Right cardiac atrium (tissue), 5 donors: ENCODE measurements at regions not wholly inside any gene's neighbourhood (a gene's known extent, or its start where the extent isn't known, plus 50 kb on each side); places are given as distances from the start of the nearest gene placed in this dataset.
"Not testable (repeated sequence)": the region's sequence is repeated elsewhere in the genome, so short reads cannot be mapped to it uniquely, and the experiment has no call there.

Source experiments
- ATAC-seq, 2 donors: fragments of 200-7000 bp; cut with Tn5 transposase; one replicate each; pipeline versions ENCODE4 v1.8.0 to v1.9.1; 2020; ENCODE audit warnings: moderate library complexity in 2 of 2, mild to moderate bottlenecking in 1 of 2
- DNase-seq, 3 donors: peaks; one replicate each; pipeline ENCODE4 v3.0.0-alpha.2; 2020
- H3K27ac ChIP-seq: one replicate; pipeline ENCODE4 v1.5.1; 2013; ENCODE audit warnings: mild to moderate bottlenecking, low read length, control low read depth, moderate library complexity
- H3K27me3 ChIP-seq: one replicate; pipeline ENCODE4 v1.6.1; 2013; ENCODE audit not compliant: control insufficient read depth, insufficient read depth
- H3K4me1 ChIP-seq: one replicate; pipeline ENCODE4 v1.6.1; 2013; ENCODE audit warnings: low read length; ENCODE audit not compliant: control insufficient read depth, insufficient read depth
- H3K4me3 ChIP-seq: one replicate; pipeline ENCODE4 v1.5.1; 2013; ENCODE audit warnings: low read length, control low read depth
- H3K9me3 ChIP-seq: one replicate; pipeline ENCODE4 v1.6.1; 2013; ENCODE audit warnings: low read length; ENCODE audit not compliant: control insufficient read depth
- WGBS: extraction: QIAGEN DNeasy Blood & Tissue Kit; methylation state at CpG from one replicate; pipeline ENCODE4 v1.1.7; 2013; 5-methylcytosine and 5-hydroxymethylcytosine counted together
- intact Hi-C, 4 donors: fragments of 100-400 bp; cut with DNase I; formaldehyde crosslinking; loops; one replicate each; pipeline versions ENCODE4 v1.11.0 to v1.14.0; 2022 to 2023
- donor health status: healthy with polysubstance abuse.
- donor health status: DM: no; HTN: yes; CAD: no.
- donor health status: DM: no; HTN: no; CAD: no.
- donor health status: DM: no; HTN: yes; CAD: no; lungs with severe emphysema.
- donor health status: DM: yes; HTN: yes; CAD: no.

DNA sequence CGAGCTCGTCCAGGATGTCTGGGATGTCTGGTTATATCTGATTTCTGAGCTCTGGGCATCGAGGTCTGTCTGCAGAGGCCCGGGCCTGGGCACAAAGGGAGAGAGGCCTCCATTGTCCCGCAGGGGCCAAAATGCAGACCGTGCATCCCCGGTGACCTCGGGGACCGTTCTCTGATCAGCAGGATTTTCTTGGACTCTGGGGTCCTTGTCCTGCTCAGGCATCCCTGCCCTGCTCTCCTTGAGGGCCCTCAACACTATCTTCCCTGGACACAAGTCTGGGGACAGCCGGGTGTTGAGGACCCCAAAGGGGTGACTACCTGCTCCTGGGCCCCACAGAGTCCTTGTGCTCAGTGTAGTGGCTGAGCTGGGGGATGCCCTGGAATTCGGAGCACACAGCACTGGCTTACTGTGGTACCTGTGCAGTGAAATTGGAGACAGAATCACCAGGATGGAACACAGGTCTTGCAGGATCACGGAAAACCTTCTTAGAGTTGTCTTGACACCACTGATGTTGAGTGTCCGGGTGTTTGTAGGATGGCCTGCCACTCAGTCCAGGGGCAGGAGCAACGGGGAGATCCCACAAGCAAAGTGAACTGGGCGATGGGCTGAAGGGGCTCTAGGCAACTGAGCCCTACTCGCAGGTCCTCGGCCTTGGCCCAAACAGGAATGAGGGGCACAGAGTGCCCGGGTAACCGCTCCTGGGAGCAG lies 1369.2 kb downstream of the CDH12 start:
- ATAC-seq, H3K27ac ChIP-seq, DNase-seq, H3K4me1 ChIP-seq, H3K4me3 ChIP-seq, H3K27me3 ChIP-seq, intact Hi-C loops: not testable (repeated sequence)
- peaks cover 19% of the 10 kb centered on the region for H3K9me3 ChIP-seq
- 96% methylated on average over 19 of the region's 19 CpGs for WGBS

DNA sequence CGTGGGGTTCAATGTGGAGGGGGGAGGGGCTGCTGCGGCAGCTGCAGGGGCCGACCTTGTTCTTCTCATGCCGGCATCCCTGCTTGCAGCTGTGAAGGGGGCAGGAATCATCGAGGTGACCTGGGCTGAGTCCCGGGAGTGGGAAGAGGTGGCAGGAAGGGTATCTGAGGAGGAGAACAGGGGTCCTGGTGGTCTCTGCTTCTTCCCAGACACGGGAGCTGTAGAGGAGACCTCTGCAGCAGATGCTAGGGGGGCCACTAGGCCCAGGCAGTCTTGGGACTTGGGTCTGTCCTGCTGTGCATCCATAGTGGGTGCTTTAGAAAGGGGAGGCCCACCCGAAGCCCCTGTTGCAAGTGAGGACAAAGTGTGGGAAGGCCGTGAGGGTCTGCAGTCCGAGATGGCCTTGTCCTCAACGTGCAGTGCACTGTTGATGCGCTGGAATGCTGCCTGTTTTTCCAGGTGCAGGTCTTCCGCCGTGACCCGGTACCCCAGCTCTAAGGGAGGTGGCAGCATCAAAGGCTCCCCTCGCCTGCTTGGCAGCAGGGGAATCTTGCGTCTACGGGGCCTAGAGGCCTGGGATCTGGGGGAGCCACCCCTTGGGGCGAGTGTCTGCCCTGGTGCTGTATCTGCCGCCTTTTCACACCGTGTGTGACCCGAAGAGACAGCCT lies 1370.0 kb downstream of the CDH12 start:
- H3K4me1 ChIP-seq, H3K27me3 ChIP-seq, H3K4me3 ChIP-seq, H3K27ac ChIP-seq, ATAC-seq, intact Hi-C loops: not testable (repeated sequence)
- peak; percentile 23 to 65 (median 46) for DNase-seq
- 95% methylated on average over 19 of the region's 22 CpGs for WGBS
- H3K9me3 ChIP-seq, result peaks cover 19% of the 10 kb centered on the region

DNA sequence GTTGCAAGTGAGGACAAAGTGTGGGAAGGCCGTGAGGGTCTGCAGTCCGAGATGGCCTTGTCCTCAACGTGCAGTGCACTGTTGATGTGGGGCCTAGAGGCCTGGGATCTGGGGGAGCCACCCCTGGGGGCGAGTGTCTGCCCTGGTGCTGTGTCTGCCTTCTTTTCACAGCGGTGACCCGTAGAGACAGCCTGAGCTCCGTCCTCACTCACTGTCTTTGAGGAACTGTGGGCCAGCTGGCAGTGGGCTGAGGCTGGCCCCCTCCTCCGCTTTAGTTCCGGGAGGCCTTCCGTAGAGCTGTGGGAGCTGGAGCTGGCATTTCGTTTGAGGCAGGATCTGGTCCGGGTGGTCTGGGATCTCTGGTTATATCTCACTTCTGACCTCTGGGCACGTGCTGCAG lies 1370.6 kb downstream of the CDH12 start:
- H3K27me3 ChIP-seq, H3K4me1 ChIP-seq, intact Hi-C loops, ATAC-seq, H3K4me3 ChIP-seq, H3K27ac ChIP-seq: not testable (repeated sequence)
- peak; percentile 31 to 68 (median 64) for DNase-seq
- 91% methylated on average over 13 of the region's 13 CpGs for WGBS
- H3K9me3 ChIP-seq, result peaks cover 19% of the 10 kb centered on the region

DNA sequence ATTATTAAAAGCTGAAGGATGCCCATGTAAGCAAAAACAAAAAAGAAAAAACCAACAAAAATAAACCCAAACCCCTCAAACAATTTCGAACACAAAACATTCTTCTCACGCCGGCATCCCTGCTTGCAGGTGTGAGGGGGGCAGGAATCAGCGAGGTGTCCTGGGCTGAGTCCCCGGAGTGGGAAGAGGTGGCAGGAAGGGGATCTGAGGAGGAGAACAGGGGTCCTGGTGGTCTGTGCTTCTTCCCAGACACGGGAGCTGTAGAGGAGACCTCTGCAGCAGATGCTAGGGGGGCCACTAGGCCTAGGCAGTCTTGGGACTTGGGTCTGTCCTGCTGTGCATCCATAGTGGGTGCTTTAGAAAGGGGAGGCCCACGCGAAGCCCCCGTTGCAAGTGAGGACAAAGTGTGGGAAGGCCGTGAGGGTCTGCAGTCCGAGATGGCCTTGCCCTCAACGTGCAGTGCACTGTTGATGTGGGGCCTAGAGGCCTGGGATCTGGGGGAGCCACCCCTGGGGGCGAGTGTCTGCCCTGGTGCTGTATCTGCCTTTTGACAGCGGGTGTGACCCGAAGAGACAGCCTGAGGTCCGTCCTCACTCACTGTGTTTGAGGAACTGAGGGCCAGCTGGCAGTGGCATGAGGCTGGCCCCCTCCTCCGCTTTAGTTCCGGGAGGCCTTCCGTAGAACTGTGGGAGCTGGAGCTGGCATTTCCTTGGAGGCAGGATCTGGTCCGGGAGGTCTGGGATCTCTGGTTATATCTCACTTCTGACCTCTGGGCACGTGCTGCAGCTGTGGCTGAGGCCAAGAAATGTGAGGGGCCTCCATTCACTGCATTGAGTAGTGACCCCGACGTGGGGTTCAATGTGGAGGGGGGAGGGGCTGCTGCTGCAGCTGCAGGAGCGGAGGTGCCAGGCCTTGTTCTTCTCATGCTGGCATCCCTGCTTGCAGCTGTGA lies 1371.5 kb downstream of the CDH12 start:
- ATAC-seq, intact Hi-C loops: not testable (repeated sequence)
- peak; percentile 28 to 67 (median 59) for DNase-seq

DNA sequence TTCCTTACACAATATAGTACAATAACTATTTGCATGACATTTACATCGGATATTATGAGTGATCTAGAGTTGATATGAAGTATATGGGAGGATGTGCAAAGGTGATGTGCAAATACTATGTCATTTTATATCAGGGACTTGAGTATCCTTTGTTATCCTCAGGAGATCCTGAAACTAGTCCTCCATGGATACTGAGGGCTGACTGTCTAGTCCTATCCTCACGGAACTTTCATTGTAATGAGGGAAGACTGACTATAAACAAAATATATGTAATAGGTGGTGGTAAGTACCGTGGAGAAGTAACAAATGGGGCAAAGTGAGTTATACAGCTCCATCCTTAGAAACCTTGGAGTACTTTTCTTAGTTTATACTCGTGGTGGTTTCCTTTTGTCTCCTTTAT lies 1373.1 kb downstream of the CDH12 start:
- 93% methylated on average over 3 of the region's 4 CpGs for WGBS

More for the DNA sequence above, 1371.5 kb downstream of the CDH12 start:
- H3K9me3 ChIP-seq, result peaks cover 16% of the 10 kb centered on the region
- not testable (repeated sequence) for H3K4me1 ChIP-seq, H3K27me3 ChIP-seq, H3K4me3 ChIP-seq, H3K27ac ChIP-seq
- WGBS, result 86% methylated on average over 24 of the region's 24 CpGs

DNA sequence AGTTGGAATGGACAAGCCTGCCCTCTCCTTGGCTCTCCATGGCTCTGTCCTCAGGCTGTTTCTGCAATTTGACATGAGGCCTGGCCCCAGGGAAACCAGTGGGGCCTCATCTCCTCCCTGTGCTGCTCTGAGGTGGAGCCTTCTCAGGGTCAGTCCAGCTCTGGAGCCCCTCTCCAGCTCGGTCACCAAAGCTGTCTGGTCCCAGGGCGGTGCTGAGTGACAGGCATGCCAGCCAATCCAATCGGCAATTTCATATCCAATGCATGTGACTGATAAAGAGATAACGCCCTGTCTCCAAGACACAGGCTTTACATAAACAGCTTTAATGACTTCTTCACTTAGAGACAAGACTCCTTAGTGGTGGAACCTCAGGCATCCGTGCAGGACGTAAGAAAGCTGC lies 1379.2 kb downstream of the CDH12 start:
- ATAC-seq, DNase-seq, H3K27me3 ChIP-seq, H3K27ac ChIP-seq, H3K4me1 ChIP-seq, H3K4me3 ChIP-seq, H3K9me3 ChIP-seq, intact Hi-C loops: not testable (repeated sequence)
- WGBS, result 97% methylated on average over 5 of the region's 6 CpGs

More for the DNA sequence above, 1373.1 kb downstream of the CDH12 start:
- H3K4me1 ChIP-seq, DNase-seq, H3K4me3 ChIP-seq, intact Hi-C loops, ATAC-seq, H3K27me3 ChIP-seq: not testable (repeated sequence)
- Histone ChIP-seq H3K27ac (peak overlapping the region; percentile 27), H3K9me3 (peaks cover 14% of the 10 kb centered on the region)

DNA sequence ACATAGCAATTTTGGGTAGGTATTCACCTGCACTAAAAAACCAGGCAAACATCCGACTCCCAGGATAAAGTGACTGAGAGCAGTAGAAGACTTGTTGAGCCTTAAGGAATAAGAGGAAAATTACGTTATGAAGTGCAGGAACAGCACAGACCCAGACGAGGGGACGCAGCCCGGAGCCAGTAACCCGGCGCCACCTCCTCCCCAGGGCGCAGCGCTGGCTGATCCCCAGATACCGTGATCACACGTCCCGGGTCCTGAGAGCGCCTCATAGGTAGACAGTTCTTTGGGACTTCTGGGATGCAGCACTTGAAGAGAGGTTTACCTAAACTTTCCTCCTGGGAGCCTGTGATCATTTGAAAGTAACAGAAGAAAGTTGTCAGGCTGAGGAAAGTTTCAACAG lies 1379.7 kb downstream of the CDH12 start:
- intact Hi-C loops, H3K4me3 ChIP-seq, ATAC-seq, DNase-seq, H3K9me3 ChIP-seq, H3K27me3 ChIP-seq, H3K4me1 ChIP-seq, H3K27ac ChIP-seq: not testable (repeated sequence)
- 98% methylated on average over 13 of the region's 13 CpGs for WGBS

DNA sequence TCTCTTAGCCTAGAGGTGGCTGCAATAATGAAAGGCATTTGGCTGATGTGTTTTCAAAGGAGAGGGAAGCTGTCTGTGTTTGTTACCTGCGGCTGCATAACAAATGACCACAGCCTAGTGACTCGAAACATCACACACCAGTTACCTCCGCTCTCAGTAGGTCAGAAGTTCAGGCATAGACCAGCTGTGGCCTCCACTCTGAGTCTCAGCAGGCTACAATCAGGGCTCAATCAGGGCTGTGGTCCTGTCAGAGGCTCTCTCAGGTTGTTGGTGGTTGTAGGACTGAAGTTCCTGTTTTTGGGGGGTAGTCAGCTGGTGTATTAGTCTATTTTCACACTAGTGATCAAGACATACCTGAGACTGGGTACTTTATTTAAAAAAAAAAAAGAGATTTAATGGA lies 1381.5 kb downstream of the CDH12 start:
- H3K9me3 ChIP-seq, H3K4me1 ChIP-seq, ATAC-seq, H3K27me3 ChIP-seq, DNase-seq, intact Hi-C loops, H3K27ac ChIP-seq, H3K4me3 ChIP-seq: not testable (repeated sequence)
- WGBS, result 97% methylated on average over 3 of the region's 3 CpGs

DNA sequence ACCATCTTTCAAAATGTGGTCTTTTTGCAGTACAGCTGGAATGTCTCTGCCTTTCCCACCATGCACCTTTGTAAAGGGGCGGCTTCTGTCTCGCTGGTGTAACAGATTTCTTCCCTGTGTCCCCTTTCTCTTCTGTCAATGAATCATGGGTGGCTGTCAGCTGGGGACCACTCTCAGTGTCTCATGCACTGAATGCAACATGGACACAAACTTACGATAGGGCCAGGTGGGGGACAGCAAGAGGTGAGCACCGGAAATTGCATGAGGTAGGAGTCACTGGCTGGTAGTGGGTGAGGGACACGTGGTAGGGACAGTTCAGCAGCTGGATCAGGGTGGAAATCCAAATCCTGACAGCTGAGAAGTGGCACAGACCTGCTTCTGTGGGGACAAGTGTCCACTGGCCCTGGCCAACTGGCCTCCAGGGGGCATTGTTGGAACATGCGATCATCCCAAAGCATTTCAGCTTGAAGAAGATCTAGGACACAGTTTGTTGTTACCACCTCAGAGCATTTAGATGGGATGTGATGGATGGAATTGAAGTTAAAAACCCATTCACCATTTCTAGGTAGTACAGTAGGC lies 1383.5 kb downstream of the CDH12 start:
- WGBS, result 82% methylated on average over 6 of the region's 6 CpGs
- H3K27me3 ChIP-seq, intact Hi-C loops, H3K27ac ChIP-seq, H3K9me3 ChIP-seq, H3K4me1 ChIP-seq, H3K4me3 ChIP-seq: not testable (repeated sequence)
- DNase-seq, result peak in 2 of 3 donors; percentile 49 to 77
- peak; percentile 34 to 45 for ATAC-seq

DNA sequence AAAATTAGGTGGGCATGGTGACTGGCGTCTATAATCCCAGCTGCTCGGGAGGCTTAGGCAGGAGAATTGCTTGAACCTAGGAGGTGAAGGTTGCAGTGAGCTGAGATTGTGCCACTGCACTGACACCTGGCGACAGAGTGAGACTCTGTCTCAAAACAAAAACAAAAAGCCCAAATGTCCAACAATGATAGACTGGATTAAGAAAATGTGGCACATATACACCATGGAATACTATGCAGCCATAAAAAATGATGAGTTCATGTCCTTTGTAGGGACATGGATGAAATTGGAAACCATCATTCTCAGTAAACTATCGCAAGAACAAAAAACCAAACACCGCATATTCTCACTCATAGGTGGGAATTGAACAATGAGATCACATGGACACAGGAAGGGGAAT lies 1385.6 kb downstream of the CDH12 start:
- 98% methylated on average over 2 of the region's 5 CpGs for WGBS
- H3K27ac ChIP-seq, intact Hi-C loops, DNase-seq, H3K9me3 ChIP-seq, H3K27me3 ChIP-seq, H3K4me1 ChIP-seq, ATAC-seq, H3K4me3 ChIP-seq: not testable (repeated sequence)
